Dendritic cell treated with granulocyte-macrophage colony-stimulating factor and Interleukin-4, amounts not matched to agents 40 ng/mL and 50 ng/mL, for 4 days (primary cell): ENCODE measurements at regions not wholly inside any gene's neighbourhood (a gene's known extent, or its start where the extent isn't known, plus 50 kb on each side); places are given as distances from the start of the nearest gene placed in this dataset.

Experiments
- H3K27ac Mint-ChIP-seq: one replicate; pipeline ENCODE4 v1.8.0; 2022; ENCODE audit warnings: mild to moderate bottlenecking, mixed read lengths
- H3K27me3 Mint-ChIP-seq: one replicate; pipeline ENCODE4 v1.8.0; 2022; ENCODE audit warnings: mild to moderate bottlenecking, mixed read lengths
- H3K36me3 Mint-ChIP-seq: one replicate; pipeline ENCODE4 v1.8.0; 2022; ENCODE audit warnings: low read depth, mixed read lengths
- H3K4me1 Mint-ChIP-seq: one replicate; pipeline ENCODE4 v1.8.0; 2022; ENCODE audit warnings: low read depth, mixed read lengths
- H3K4me3 Mint-ChIP-seq: one replicate; pipeline ENCODE4 v1.8.0; 2022; ENCODE audit warnings: mild to moderate bottlenecking, moderate library complexity, mixed read lengths
- H3K9me3 Mint-ChIP-seq: one replicate; pipeline ENCODE4 v1.8.0; 2022; ENCODE audit warnings: mixed read lengths
- intact Hi-C: fragments of 100-400 bp; cut with micrococcal nuclease; formaldehyde crosslinking; loops from one replicate; pipeline ENCODE4 v1.15.0; 2022

DNA sequence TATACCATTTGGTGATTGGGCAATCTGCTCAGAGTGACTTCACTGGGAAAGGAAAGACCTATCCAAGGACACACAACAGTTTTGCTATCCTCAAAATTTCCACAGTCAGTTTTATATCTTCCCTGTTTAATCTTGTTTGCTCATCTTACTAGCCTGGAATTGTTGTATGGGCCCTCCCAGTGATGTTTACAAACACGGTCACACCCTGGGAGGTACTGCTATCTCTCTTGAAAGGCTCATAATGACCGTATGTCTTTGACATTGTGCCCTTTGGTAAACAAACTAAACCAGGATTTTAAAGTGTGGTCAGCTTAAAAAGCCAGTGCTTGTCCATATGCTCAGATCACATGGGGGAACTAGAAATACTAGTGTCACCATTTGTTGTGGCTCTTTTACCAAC, 277.0 kb downstream of the CDH2 start:
- intact Hi-C loops = no loop called here
- Mint-ChIP-seq H3K27me3 (no peaks in the 10 kb centered on the region), H3K36me3 (no peaks in the 10 kb centered on the region), H3K9me3 (peaks cover 26% of the 10 kb centered on the region), H3K4me1 (no peaks in the 10 kb centered on the region), H3K4me3 (no peak overlapping the region), H3K27ac (no peak overlapping the region)

DNA sequence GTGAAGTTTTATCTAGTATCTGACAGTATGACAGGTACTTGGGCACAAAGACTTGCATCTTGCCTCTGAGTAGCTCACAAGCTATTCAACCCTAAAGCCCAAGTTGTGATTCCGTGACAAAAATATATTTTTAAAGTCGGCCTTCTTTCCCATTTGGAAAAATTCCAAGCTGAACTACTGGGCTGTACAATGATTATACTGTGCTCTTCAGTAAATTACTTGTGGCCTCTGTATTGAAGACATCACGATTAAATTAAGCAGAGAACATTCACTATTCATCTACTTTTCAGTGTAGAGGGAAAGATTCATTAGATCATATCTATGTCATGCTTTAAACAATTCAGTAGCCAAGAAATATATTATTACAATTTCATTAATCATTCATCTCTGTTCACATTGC, 282.2 kb downstream of the CDH2 start:
- Mint-ChIP-seq H3K4me1 (no peaks in the 10 kb centered on the region), H3K36me3 (no peaks in the 10 kb centered on the region), H3K4me3 (no peak overlapping the region), H3K9me3 (peaks cover 10% of the 10 kb centered on the region), H3K27ac (no peak overlapping the region), H3K27me3 (no peaks in the 10 kb centered on the region)
- intact Hi-C loops = no loop called here

DNA sequence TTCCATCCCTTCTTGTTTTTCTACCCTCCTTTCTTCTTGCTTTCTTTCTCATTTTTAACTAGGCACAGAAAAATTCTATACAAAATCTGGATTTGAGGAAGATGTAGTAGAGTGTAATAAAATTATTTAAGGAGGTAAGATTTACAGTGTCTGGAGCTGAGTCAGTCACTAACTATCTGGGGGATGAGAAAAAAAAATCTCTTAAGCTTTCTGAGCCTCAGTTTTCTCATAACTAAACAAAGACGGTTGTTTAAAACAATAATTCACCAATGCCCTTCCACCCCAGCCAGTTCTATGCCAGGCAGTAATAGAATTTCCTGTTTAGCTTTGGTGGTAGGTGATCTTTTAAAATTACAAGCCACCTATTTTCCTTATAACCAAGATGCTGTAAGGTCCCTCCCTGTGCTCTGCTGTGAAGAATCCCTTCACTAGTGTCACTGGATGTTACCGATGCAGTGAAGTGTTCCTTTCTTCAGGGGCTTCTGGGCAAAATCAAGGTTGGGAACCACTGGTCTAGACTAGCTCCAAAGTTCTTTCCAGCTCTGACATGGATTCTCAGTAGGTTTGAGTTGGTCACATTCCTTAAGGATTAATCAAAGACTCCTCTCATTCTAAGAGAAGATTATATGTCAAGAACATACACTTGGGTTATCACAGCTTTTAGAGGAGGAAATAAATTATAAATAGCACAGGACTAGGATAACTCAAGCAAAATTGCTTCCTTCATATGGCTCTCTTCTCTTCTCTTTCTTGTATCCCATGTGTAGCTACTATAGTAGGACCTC, 289.0 kb downstream of the CDH2 start:
- H3K4me3 Mint-ChIP-seq = no peak overlapping the region
- H3K36me3 Mint-ChIP-seq = no peaks in the 10 kb centered on the region
- no peaks in the 10 kb centered on the region for H3K4me1 Mint-ChIP-seq
- no peaks in the 10 kb centered on the region for H3K9me3 Mint-ChIP-seq
- H3K27me3 Mint-ChIP-seq = no peaks in the 10 kb centered on the region
- H3K27ac Mint-ChIP-seq = no peak overlapping the region
- intact Hi-C loops = no loop called here

DNA sequence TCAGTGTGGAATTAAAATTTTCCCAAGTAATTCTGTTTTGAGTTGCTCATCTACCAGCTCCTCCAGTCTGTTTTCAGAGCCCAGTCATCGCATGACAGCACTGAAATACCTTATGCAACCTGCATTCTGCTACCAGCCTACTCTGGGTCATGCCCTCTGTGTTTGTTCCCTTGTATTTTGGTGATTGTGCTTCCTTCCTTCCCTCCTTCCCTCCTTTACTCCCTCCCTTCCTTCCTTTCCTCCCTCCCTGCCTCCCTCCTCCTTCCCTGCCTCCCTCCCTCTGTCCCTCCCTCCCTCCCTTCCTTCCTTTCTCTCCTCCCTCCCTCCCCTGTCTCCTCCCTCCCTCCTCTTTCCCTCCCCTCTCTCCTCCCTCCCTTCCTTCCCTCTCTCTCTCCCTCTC, 289.6 kb downstream of the CDH2 start:
- H3K9me3 Mint-ChIP-seq = no peaks in the 10 kb centered on the region
- H3K27me3 Mint-ChIP-seq = no peaks in the 10 kb centered on the region
- H3K4me1 Mint-ChIP-seq = no peaks in the 10 kb centered on the region
- H3K27ac Mint-ChIP-seq = no peak overlapping the region
- intact Hi-C loops = no loop called here
- no peak overlapping the region for H3K4me3 Mint-ChIP-seq
- H3K36me3 Mint-ChIP-seq = no peaks in the 10 kb centered on the region

DNA sequence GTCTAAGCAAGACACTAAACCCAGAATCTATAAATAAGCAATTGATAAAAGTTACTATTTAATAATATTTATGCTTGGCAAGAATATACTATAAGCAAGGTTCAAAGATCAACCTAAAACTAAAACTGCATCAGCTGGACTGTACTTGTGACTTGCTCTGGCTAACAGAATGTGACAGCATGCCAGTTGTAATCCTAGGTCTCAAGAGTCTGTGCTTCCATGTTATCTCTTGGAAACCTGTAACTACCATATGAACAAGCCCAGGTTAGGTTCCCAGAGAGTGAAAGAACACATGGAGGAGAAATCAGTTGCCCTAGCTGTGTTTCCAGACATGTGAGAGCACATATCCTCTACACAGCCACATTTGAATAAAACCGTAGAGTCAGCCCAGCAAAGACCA, 297.4 kb downstream of the CDH2 start:
- Mint-ChIP-seq H3K4me1 (no peaks in the 10 kb centered on the region), H3K27me3 (no peaks in the 10 kb centered on the region), H3K27ac (no peak overlapping the region), H3K4me3 (no peak overlapping the region), H3K9me3 (peaks cover 12% of the 10 kb centered on the region), H3K36me3 (no peaks in the 10 kb centered on the region)
- intact Hi-C loops = loop anchor here (10.0 kb wide), 1 partner anchor 65 kb away; no protein-coding TSS in a partner anchor

DNA sequence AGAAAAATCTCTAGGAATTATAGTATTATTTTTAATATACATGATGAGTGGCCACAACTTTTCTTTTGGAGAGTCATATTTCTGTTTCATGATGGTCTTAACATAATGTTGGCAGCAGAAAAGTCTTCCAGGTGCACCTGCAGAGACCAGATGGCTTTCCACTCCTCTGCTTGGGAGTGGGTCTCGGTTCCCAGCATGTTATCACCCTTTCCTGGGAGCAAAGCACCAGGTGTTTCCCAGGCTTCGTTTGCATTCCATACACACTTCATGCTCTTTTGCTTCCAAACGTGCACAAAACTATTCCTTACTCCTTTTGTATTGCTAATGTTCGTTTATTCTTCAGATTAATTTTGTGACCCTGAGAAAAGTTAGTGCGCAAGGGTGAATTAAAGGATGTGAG, 305.2 kb downstream of the CDH2 start:
- Mint-ChIP-seq H3K27me3 (no peaks in the 10 kb centered on the region), H3K4me1 (no peaks in the 10 kb centered on the region), H3K4me3 (no peak overlapping the region), H3K36me3 (no peaks in the 10 kb centered on the region), H3K9me3 (no peaks in the 10 kb centered on the region), H3K27ac (no peak overlapping the region)
- intact Hi-C loops = loop anchor here (10.0 kb wide), 1 partner anchor 57 kb away; no protein-coding TSS in a partner anchor

DNA sequence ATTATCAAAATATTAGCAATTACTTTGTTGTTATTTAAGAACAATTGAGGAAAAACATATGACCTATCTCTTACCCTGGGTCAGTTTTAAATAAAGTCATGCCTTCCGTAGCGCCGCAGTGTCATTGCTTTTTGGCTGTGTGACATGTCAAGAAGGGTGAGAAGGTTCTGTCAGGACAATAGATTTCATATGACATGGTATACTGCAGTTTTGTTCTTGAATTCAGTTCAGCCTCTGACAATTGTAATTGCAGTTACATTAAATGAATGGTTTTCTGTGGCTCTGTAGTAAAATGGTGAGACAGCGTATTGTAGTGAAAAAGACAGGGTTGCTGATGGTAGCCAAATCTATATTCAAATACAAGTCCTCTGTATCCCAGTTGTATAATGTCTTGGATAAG, 307.2 kb downstream of the CDH2 start:
- H3K27ac Mint-ChIP-seq = no peak overlapping the region
- no peaks in the 10 kb centered on the region for H3K27me3 Mint-ChIP-seq
- intact Hi-C loops = loop anchor here (10.0 kb wide), 1 partner anchor 55 kb away; no protein-coding TSS in a partner anchor
- no peak overlapping the region for H3K4me3 Mint-ChIP-seq
- no peaks in the 10 kb centered on the region for H3K36me3 Mint-ChIP-seq
- no peaks in the 10 kb centered on the region for H3K4me1 Mint-ChIP-seq
- H3K9me3 Mint-ChIP-seq = no peaks in the 10 kb centered on the region

DNA sequence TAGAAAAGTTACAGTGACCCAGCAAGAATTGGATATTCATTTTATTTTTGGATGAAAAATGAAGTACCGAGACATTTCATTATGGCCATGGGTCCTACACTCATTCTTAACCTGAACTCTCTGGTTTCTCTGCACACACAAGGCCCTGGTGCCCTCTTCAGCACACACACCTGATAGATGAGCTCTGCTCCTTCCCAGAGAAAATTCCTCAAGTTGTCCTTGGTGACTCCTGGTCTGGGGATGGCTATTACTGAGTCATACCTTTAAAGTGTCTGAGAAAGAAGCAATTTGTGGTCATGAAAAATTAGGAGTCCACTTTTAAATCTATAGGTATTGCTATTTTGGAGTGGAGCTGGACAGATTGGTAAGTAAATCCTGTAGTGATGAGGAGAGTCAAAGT, 311.5 kb downstream of the CDH2 start:
- Mint-ChIP-seq H3K36me3 (no peaks in the 10 kb centered on the region), H3K9me3 (no peaks in the 10 kb centered on the region), H3K27me3 (no peaks in the 10 kb centered on the region), H3K4me3 (no peak overlapping the region), H3K4me1 (no peaks in the 10 kb centered on the region), H3K27ac (no peak overlapping the region)
- intact Hi-C loops = no loop called here

DNA sequence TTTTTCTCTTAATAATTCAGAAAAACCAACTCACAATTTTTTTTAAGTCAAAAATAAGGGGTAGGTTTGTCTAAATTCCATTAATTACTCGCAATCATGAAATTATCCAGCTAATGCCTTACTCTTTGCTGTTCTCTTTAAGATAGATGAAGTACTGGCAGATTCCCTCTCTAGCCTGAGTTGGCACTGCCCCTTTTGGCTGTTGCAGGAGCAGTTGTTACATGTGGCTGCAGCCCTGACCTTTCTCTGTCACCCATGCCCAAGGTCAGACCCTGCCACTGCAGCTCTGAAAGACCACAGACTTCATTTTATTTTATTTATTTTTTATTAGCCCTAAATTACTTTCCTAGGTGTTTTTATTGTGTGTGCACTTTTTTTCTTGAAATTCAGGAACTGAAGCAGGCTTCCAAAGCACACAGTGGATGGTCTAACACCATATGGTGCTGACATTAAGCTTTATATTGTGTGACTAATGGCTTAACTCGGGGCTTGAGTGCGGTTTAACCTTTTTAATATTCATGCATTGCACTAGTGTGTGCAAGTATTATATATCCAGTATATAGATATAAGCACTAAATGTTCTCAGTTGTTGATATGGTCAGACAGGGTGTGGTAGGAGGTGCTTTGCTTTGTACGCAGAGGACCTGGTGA, 313.0 kb downstream of the CDH2 start:
- no peaks in the 10 kb centered on the region for H3K9me3 Mint-ChIP-seq
- intact Hi-C loops = no loop called here
- H3K4me1 Mint-ChIP-seq = no peaks in the 10 kb centered on the region
- H3K36me3 Mint-ChIP-seq = no peaks in the 10 kb centered on the region
- no peak overlapping the region for H3K4me3 Mint-ChIP-seq
- no peak overlapping the region for H3K27ac Mint-ChIP-seq
- H3K27me3 Mint-ChIP-seq = no peaks in the 10 kb centered on the region

DNA sequence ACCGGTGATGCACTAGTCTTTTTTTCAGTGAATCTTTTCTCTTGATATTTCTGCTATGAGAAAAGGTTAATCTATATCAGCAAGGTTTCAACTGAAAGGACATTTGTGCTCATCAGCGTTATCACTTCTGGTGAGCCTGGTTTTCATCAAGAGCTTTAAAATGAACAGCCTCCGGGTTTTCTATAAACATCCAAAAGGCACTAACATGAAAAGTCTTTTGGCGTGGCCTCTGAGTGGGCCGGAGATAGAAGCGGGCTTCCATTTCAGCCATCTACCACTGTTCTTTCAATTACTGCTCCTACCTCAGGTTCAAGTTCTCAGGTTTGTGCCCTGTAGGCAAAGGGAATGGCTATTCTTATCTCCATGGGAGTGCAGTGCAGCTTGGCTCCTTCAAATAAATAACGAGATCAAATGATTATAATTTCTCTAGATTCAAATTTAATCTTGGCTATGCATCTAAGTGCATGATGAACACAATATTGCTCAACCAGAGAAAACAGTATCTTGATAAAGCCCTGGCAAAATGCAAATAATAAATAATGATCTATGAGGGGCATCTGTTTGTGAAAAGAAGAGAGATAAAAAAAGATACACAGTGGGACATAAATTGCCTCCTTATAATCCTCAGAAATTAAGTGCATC, 314.8 kb downstream of the CDH2 start:
- Mint-ChIP-seq H3K36me3 (no peaks in the 10 kb centered on the region), H3K27ac (no peak overlapping the region), H3K27me3 (no peaks in the 10 kb centered on the region), H3K9me3 (no peaks in the 10 kb centered on the region), H3K4me1 (no peaks in the 10 kb centered on the region), H3K4me3 (no peak overlapping the region)
- intact Hi-C loops = no loop called here

DNA sequence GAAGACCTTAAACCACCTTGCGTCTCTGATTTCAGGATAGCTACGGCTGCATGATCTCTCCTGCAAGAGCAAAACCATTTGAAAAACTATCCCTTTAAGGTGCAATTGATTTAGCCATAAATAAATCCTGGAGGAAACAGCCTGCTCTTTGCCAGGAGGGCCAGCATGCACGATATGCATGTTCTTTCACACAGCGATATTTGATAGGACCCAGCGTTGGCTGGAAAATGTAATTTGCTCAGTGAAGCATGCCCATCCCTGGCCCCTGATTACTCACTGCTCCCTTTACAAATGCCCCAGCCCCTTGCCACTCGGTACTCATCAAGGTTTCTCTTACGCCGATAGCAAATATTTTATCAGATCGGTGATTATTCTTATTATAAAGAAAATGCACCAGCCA, 315.4 kb downstream of the CDH2 start:
- intact Hi-C loops = no loop called here
- Mint-ChIP-seq H3K27ac (no peak overlapping the region), H3K36me3 (no peaks in the 10 kb centered on the region), H3K4me3 (no peak overlapping the region), H3K9me3 (no peaks in the 10 kb centered on the region), H3K27me3 (no peaks in the 10 kb centered on the region), H3K4me1 (no peaks in the 10 kb centered on the region)

DNA sequence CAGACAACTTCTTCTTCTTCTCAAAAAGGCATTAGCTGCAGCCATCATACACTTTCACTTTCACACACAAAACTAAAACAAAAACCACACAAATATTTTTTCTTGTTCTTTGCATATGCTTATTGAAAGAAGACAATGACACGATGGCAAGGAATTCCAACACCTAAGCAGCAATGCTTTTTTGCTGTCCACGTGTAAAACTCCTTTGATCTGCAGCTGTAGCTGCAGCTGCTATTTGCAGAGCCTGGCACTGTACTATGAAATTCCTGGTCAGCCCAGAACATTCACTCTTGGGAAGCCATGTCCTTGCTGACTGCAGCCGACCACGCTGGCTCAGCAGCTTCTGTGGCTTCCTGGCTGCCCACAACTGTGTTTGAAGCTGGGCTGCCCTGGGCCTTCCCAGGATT, 316.2 kb downstream of the CDH2 start:
- Mint-ChIP-seq H3K27me3 (no peaks in the 10 kb centered on the region), H3K4me3 (no peak overlapping the region), H3K9me3 (no peaks in the 10 kb centered on the region), H3K36me3 (no peaks in the 10 kb centered on the region), H3K4me1 (no peaks in the 10 kb centered on the region), H3K27ac (no peak overlapping the region)
- intact Hi-C loops = no loop called here

DNA sequence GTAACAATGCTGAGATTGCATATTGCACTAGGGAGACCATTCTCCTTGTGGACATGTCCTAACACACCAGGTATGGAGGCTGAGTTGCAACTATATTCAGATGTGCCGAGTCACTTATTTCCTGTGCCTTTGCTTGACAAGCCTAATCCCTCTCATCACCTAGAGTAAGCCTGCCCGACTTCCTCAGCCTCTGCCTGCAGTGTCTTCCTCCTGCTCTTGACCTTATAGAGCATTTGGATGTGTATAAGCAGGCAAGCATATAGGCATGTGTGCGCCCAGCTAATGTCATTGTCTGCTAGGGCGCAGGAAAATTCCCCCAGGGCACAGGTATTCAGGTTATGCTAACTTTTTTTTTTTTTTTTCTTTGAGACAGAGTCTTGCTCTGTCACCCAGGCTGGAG, 316.9 kb downstream of the CDH2 start:
- H3K27me3 Mint-ChIP-seq = no peaks in the 10 kb centered on the region
- intact Hi-C loops = no loop called here
- no peaks in the 10 kb centered on the region for H3K36me3 Mint-ChIP-seq
- no peaks in the 10 kb centered on the region for H3K4me1 Mint-ChIP-seq
- H3K4me3 Mint-ChIP-seq = no peak overlapping the region
- no peaks in the 10 kb centered on the region for H3K9me3 Mint-ChIP-seq
- no peak overlapping the region for H3K27ac Mint-ChIP-seq

DNA sequence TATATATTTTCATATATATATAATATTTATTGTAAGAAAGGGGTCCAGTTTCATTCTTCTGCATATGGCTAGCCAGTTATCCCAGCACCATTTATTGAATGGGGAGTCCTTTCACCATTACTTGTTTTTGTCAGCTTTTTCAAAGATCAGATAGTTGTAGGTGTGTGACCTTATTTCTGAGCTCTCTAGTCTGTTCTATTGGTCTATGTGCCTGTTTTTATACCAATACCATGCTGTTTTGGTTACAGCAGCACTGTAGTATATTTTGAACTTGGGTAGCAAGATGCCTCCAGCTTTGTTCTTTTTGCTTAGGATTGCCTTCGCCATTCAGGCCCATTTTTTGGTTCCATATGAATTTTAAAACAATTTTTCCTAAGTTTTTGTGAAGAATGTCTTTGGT, 320.1 kb downstream of the CDH2 start:
- Mint-ChIP-seq H3K36me3 (no peaks in the 10 kb centered on the region), H3K9me3 (no peaks in the 10 kb centered on the region), H3K27me3 (no peaks in the 10 kb centered on the region), H3K4me1 (no peaks in the 10 kb centered on the region), H3K27ac (no peak overlapping the region), H3K4me3 (no peak overlapping the region)
- intact Hi-C loops = no loop called here
